Gastrocnemius medialis (tissue), 4 donors: ENCODE measurements at regions not wholly inside any gene's neighbourhood (a gene's known extent, or its start where the extent isn't known, plus 50 kb on each side); places are given as distances from the start of the nearest gene placed in this dataset.

Experiments
- ATAC-seq, 2 donors: fragments of 150-250 bp; one replicate each; pipeline ENCODE4 v1.9.1; 2016
- DNase-seq, 2 donors: peaks; one replicate each; pipeline ENCODE4 v3.0.0-alpha.2; 2019
- H3K27ac ChIP-seq, 4 donors: fragments of 200-600 bp; sonication (generic); 1 replicate in 1 of 4; 2 replicates in 3 of 4; pipeline ENCODE4 v1.5.1; 2016 to 2018; ENCODE audit warnings: mild to moderate bottlenecking in 2 of 4, moderate library complexity in 1 of 4
- H3K27me3 ChIP-seq, 3 donors: fragments of 200-600 bp; sonication (generic) in 2 of 3; 1 replicate in 1 of 3; 2 replicates in 2 of 3; pipeline versions ENCODE4 v1.5.1 to v1.6.0; 2016 to 2019; ENCODE audit warnings: mild to moderate bottlenecking in 1 of 3, moderate library complexity in 1 of 3
- H3K36me3 ChIP-seq, 2 donors: fragments of 200-600 bp; sonication (generic) in 1 of 2; one replicate each; pipeline ENCODE4 v1.5.1; 2017 to 2018
- H3K4me1 ChIP-seq, 2 donors: fragments of 200-600 bp; sonication (generic) in 1 of 2; one replicate each; pipeline ENCODE4 v1.5.1; 2016 to 2017; ENCODE audit warnings: mild to moderate bottlenecking in 2 of 2
- H3K4me3 ChIP-seq, 4 donors: fragments of 200-600 bp; sonication (generic) in 3 of 4; 1 replicate in 1 of 4; 2 replicates in 3 of 4; pipeline ENCODE4 v1.5.1; 2016 to 2019; ENCODE audit warnings: mild to moderate bottlenecking in 2 of 4
- H3K9me3 ChIP-seq, 3 donors: fragments of 200-600 bp; sonication (generic) in 2 of 3; 1 replicate in 1 of 3; 2 replicates in 2 of 3; pipeline ENCODE4 v1.5.1; 2016 to 2019
- POLR2A ChIP-seq, 2 donors: fragments of 450-650 bp; IDR thresholded peaks; one replicate each; pipeline ENCODE4 v1.6.1; 2017; ENCODE audit warnings: antibody characterized with exemption in 2 of 2, mild to moderate bottlenecking in 2 of 2, moderate library complexity in 2 of 2
- in situ Hi-C, 4 donors: fragments of 200-750 bp; cut with MboI; loops; one replicate each; pipeline versions ENCODE4 v1.15.0 to v1.8.0; 2017; ENCODE audit warnings: low sequenced_read_pairs in 4 of 4
- intact Hi-C: fragments of 100-400 bp; cut with DNase I; formaldehyde crosslinking; loops from one replicate; pipeline ENCODE4 v1.15.1; 2023; ENCODE audit warnings: low total_unique reads
- TF ChIP-seq, protein P1 (sequence below), 5 experiments: fragments of 450-650 bp in 3 of 5; fragments of 200-600 bp in 2 of 5; sonication (generic) in 2 of 5; IDR thresholded peaks in 4 of 5; conservative IDR thresholded peaks in 1 of 5; 1 replicate in 4 of 5; 2 replicates in 1 of 5; pipeline ENCODE4 v1.5.1; 2016 to 2019; ENCODE audit warnings: antibody characterized with exemption in 5 of 5, mild to moderate bottlenecking in 3 of 5, moderate library complexity in 3 of 5

DNA sequence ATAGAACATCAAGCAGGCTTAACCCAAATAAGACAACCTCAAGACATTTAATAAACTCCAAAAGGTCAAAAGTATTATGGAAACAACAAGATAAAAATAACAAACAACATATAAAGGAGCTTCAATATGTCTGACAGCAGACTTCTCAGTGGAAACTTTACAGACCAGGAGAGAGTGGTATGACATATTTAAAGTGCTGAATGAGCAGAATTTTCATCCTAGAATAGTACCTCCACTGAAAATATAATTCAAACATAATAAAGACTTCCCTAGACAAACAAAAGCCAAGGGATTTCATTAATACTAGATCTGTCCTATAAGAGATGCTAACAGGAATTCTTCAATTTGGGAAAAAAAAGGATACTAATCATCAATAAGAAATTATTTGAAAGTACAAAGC, 1005.0 kb downstream of the TMTC2 start:
- Histone ChIP-seq H3K4me1 (no peaks in the 10 kb centered on the region), H3K27me3 (no peaks in the 10 kb centered on the region), H3K9me3 (no peaks in the 10 kb centered on the region), H3K4me3 (no peak overlapping the region), H3K27ac (no peak overlapping the region), H3K36me3 (no peaks in the 10 kb centered on the region)
- in situ Hi-C loops (no loop called here), intact Hi-C loops (no loop called here)
- ATAC-seq = no peak
- TF ChIP-seq, protein P1, sequence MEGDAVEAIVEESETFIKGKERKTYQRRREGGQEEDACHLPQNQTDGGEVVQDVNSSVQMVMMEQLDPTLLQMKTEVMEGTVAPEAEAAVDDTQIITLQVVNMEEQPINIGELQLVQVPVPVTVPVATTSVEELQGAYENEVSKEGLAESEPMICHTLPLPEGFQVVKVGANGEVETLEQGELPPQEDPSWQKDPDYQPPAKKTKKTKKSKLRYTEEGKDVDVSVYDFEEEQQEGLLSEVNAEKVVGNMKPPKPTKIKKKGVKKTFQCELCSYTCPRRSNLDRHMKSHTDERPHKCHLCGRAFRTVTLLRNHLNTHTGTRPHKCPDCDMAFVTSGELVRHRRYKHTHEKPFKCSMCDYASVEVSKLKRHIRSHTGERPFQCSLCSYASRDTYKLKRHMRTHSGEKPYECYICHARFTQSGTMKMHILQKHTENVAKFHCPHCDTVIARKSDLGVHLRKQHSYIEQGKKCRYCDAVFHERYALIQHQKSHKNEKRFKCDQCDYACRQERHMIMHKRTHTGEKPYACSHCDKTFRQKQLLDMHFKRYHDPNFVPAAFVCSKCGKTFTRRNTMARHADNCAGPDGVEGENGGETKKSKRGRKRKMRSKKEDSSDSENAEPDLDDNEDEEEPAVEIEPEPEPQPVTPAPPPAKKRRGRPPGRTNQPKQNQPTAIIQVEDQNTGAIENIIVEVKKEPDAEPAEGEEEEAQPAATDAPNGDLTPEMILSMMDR (IDR thresholded peaks at IDR 0.05 in 4 of 5, conservative IDR thresholded peaks at IDR 0.05 in 1 of 5) = no peak
- TF ChIP-seq POLR2A (IDR thresholded peaks at IDR 0.05) = no peak
- DNase-seq = no peak

DNA sequence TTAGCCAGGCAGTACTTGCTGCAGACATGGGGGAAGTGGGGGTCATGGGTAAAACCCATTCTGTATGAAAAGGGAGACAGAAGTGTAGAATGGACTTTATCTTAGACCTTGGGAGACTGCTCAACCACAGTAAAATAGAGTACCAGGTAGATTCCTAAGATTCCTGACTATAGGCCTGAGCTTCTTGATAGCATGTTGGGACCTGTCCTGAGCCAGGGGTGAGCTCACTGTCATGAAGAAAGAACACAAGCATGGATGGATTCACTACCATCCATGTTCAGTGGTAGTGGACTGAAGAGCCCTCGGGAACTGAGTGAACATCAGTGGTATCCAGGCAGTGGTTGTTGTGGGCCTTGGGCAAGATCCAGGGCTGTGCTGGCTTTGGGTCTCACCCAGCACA, 1003.8 kb downstream of the TMTC2 start:
- no peaks in the 10 kb centered on the region for H3K4me1 ChIP-seq
- no peak overlapping the region for H3K4me3 ChIP-seq
- H3K27me3 ChIP-seq = no peaks in the 10 kb centered on the region
- H3K27ac ChIP-seq = no peak overlapping the region
- TF ChIP-seq, protein P1 (IDR thresholded peaks at IDR 0.05 in 4 of 5, conservative IDR thresholded peaks at IDR 0.05 in 1 of 5) = no peak
- TF ChIP-seq POLR2A (IDR thresholded peaks at IDR 0.05) = no peak
- in situ Hi-C loops = no loop called here
- no peaks in the 10 kb centered on the region for H3K36me3 ChIP-seq
- ATAC-seq (no peak), DNase-seq (no peak)
- intact Hi-C loops = no loop called here
- H3K9me3 ChIP-seq = no peaks in the 10 kb centered on the region

- H3K27ac ChIP-seq = no peak overlapping the region
- H3K36me3 ChIP-seq = no peaks in the 10 kb centered on the region
- no peaks in the 10 kb centered on the region for H3K4me1 ChIP-seq
- intact Hi-C loops (no loop called here), in situ Hi-C loops (no loop called here)
- no peaks in the 10 kb centered on the region for H3K9me3 ChIP-seq
- H3K27me3 ChIP-seq = no peaks in the 10 kb centered on the region
- TF ChIP-seq POLR2A (IDR thresholded peaks at IDR 0.05) = no peak
- TF ChIP-seq, protein P1 (IDR thresholded peaks at IDR 0.05 in 4 of 5, conservative IDR thresholded peaks at IDR 0.05 in 1 of 5) = no peak
- ATAC-seq = no peak
- DNase-seq = no peak
- H3K4me3 ChIP-seq = no peak overlapping the region
These were observed 1002.6 kb downstream of the TMTC2 start for GRCh38 chr12:83689333-83689732.

GRCh38 chr12:83676781-83677295, 990.1 kb downstream of the TMTC2 start:
- intact Hi-C loops = no loop called here
- Histone ChIP-seq H3K36me3 (no peaks in the 10 kb centered on the region), H3K9me3 (no peaks in the 10 kb centered on the region), H3K4me1 (no peaks in the 10 kb centered on the region), H3K27me3 (no peaks in the 10 kb centered on the region), H3K27ac (no peak overlapping the region), H3K4me3 (no peak overlapping the region)
- in situ Hi-C loops = no loop called here
- TF ChIP-seq POLR2A (IDR thresholded peaks at IDR 0.05) = no peak
- TF ChIP-seq, protein P1 (IDR thresholded peaks at IDR 0.05 in 4 of 5, conservative IDR thresholded peaks at IDR 0.05 in 1 of 5) = no peak
- ATAC-seq (no peak), DNase-seq (no peak)

DNA sequence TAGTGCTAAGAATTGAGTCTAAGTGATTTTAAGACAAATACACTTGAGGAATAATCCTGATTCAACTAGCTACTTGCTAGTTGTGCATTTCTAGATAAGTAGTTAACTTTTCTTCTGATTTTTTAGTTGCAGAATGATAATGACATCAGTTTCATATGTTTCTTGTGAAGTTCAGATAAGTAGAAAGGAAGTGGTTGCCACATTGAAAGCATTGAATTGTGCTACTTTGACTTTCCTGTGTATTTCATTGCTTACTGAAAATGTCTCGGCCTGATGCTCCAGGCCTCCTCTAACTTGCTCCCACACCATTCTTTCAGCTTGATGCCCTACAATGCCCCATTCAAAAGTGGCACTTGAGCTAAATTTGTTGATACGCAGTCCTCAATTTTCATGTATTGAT, 980.0 kb downstream of the TMTC2 start:
- no peaks in the 10 kb centered on the region for H3K9me3 ChIP-seq
- H3K4me1 ChIP-seq = no peaks in the 10 kb centered on the region
- intact Hi-C loops (no loop called here), in situ Hi-C loops (no loop called here)
- no peak overlapping the region for H3K4me3 ChIP-seq
- no peak overlapping the region for H3K27ac ChIP-seq
- H3K27me3 ChIP-seq = no peaks in the 10 kb centered on the region
- DNase-seq (no peak), ATAC-seq (no peak)
- TF ChIP-seq, protein P1 (IDR thresholded peaks at IDR 0.05 in 4 of 5, conservative IDR thresholded peaks at IDR 0.05 in 1 of 5) = no peak
- no peak for TF ChIP-seq POLR2A (IDR thresholded peaks at IDR 0.05)
- no peaks in the 10 kb centered on the region for H3K36me3 ChIP-seq
